Aorta (tissue), 5 donors: ENCODE measurements at regions not wholly inside any gene's neighbourhood (a gene's known extent, or its start where the extent isn't known, plus 50 kb on each side); places are given as distances from the start of the nearest gene placed in this dataset.

Experiments used
- ATAC-seq: fragments of 200-7000 bp; cut with Tn5 transposase; one replicate; pipeline ENCODE4 v1.9.1; 2022; ENCODE audit warnings: moderate library complexity; ENCODE audit not compliant: low FRiP score
- DNase-seq, 2 donors: peaks; one replicate each; pipeline ENCODE4 v3.0.0-alpha.2; 2020
- H3K27ac ChIP-seq, 2 donors: one replicate each; pipeline ENCODE4 v1.5.1; 2013; ENCODE audit warnings: low read length in 2 of 2, mild to moderate bottlenecking in 2 of 2, moderate library complexity in 2 of 2, control low read depth in 1 of 2, inconsistent platforms in 1 of 2, low read depth in 1 of 2
- H3K27me3 ChIP-seq, 2 donors: one replicate each; pipeline ENCODE4 v1.6.1; 2013; ENCODE audit warnings: control low read depth in 1 of 2, low read length in 1 of 2, mild to moderate bottlenecking in 1 of 2, moderate library complexity in 1 of 2; ENCODE audit not compliant: insufficient read depth in 2 of 2, control insufficient read depth in 1 of 2
- H3K36me3 ChIP-seq, 2 donors: one replicate each; pipeline ENCODE4 v1.6.1; 2013; ENCODE audit warnings: control low read depth in 1 of 2, low read length in 1 of 2, mild to moderate bottlenecking in 1 of 2; ENCODE audit not compliant: insufficient read depth in 2 of 2, control insufficient read depth in 1 of 2
- H3K4me1 ChIP-seq, 2 donors: one replicate each; pipeline ENCODE4 v1.6.1; 2013; ENCODE audit warnings: low read length in 2 of 2, control low read depth in 1 of 2, mild to moderate bottlenecking in 1 of 2, moderate library complexity in 1 of 2; ENCODE audit not compliant: insufficient read depth in 2 of 2, control insufficient read depth in 1 of 2
- H3K4me3 ChIP-seq, 2 donors: one replicate each; pipeline ENCODE4 v1.5.1; 2013; ENCODE audit warnings: low read length in 2 of 2, control low read depth in 1 of 2, mild to moderate bottlenecking in 1 of 2
- H3K9me3 ChIP-seq: one replicate; pipeline ENCODE4 v1.6.1; 2013; ENCODE audit warnings: mild to moderate bottlenecking, low read length; ENCODE audit not compliant: control insufficient read depth
- WGBS, 2 donors: extraction: QIAGEN DNeasy Blood & Tissue Kit; methylation state at CpG; one replicate each; pipeline ENCODE4 v1.1.7; 2013; 5-methylcytosine and 5-hydroxymethylcytosine counted together
- intact Hi-C, 2 donors: fragments of 100-400 bp; cut with DNase I; formaldehyde crosslinking; loops; one replicate each; pipeline versions ENCODE4 v1.14.2 to v1.15.0; 2022
- donor health status: healthy with polysubstance abuse.
- donor health status: Bipolar disorder and iron deficiency.
- donor health status: DM: no; HTN: no; CAD: no.
- donor health status: DM: no; HTN: no; CAD: no.
- donor health status: DM: yes; HTN: yes; CAD: no.

DNA sequence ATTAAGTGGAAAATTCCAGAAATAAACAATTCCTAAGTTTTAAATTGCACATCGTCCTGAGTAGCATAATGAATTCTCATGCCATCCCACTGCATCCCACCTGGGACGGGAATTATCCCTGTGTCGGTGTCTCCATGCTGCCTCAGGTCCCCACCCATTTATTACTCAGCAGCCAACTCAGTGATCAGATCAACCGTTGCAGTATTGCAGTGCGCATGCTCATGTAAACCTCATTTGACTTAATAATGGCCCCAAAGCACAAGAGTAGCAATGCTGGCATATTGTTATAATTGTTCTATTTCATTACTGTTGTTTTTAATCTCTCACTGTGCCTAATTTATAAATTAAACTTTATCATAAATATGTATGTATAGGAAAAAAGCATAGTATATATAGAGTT lies 214.4 kb downstream of the METTL4 start:
- no peaks in the 10 kb centered on the region for H3K9me3 ChIP-seq
- no peaks in the 10 kb centered on the region for H3K4me1 ChIP-seq
- WGBS, 2 donors: 85 to 89% methylated on average over 5 of the region's 5 CpGs
- no peak overlapping the region for H3K4me3 ChIP-seq
- no peak for DNase-seq
- intact Hi-C loops: no loop called here
- no peaks in the 10 kb centered on the region for H3K36me3 ChIP-seq
- H3K27ac ChIP-seq: no peak overlapping the region
- ATAC-seq: no peak
- H3K27me3 ChIP-seq: no peaks in the 10 kb centered on the region

DNA sequence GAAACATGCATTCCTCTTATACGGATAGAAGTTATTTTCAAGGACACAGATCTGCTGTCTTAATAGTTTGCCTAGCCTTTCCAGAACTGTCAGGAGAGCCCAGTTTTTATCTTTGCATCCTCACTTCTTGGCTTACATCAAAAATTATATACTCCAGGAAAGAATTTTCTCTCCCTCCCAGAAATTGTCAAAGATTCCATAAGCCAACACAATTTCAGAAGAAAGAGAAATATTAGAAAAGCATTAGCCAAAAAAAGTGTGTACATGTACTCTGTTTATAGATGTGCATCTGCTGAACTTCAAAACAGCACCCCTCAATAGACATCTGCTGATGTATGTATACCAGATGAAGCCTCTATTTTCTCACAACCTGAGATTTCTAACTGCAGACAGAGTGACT lies 210.4 kb downstream of the METTL4 start:
- no peaks in the 10 kb centered on the region for H3K36me3 ChIP-seq

DNA sequence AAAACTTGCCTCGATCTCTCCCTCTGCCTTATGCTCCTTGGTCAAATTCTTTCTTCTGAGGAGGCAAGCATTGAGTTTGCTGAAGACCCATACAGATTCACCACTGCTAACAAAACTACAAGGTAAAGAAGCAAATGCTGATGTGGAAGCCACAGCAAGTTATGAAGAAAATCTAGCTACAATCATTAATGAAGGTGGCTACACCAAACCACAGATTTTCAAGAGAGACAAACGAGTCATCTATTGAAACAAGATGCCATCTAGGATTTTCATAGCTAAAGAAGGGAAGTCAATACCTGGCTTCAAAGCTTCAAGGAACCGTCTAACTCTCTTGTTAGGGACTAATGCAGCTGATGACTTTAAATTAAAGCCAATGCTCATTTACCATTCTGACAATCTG lies 203.2 kb downstream of the METTL4 start:
- ATAC-seq (no peak), DNase-seq (no peak)
- Histone ChIP-seq H3K4me1 (no peaks in the 10 kb centered on the region), H3K9me3 (no peaks in the 10 kb centered on the region), H3K27ac (no peak overlapping the region), H3K36me3 (no peaks in the 10 kb centered on the region), H3K27me3 (no peaks in the 10 kb centered on the region), H3K4me3 (no peak overlapping the region)
- intact Hi-C loops: no loop called here
- 65 to 69% methylated on average over 3 of the region's 3 CpGs for WGBS, 2 donors

More for the DNA sequence above, 210.4 kb downstream of the METTL4 start:
- no peak for DNase-seq
- no peaks in the 10 kb centered on the region for H3K27me3 ChIP-seq
- no peak overlapping the region for H3K4me3 ChIP-seq
- intact Hi-C loops: no loop called here
- WGBS, 2 donors: 44 to 46% methylated on average over 1 of the region's 1 CpG
- H3K27ac ChIP-seq: no peak overlapping the region
- H3K9me3 ChIP-seq: no peaks in the 10 kb centered on the region
- no peak for ATAC-seq
- no peaks in the 10 kb centered on the region for H3K4me1 ChIP-seq

DNA sequence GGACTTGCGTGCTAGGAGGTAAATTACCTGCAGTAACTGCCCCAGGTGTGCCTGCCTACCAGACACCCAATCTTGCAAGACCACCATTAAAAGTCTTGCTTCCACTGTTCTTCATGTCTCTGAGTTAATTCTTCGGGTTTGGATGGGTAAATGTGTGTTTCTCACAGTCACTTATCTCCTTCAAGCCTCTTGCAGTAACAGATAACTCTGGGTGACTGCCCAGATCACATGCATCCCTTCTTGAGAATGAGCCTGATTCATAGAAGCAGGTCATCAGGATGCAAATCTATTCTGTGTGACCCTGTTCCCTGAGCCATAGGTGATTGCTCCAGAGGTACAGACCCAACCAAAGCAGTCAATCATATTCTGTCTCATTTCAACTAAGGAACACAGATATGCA lies 194.6 kb downstream of the METTL4 start:
- H3K4me1 ChIP-seq: no peaks in the 10 kb centered on the region
- H3K36me3 ChIP-seq: no peaks in the 10 kb centered on the region
- H3K27me3 ChIP-seq: no peaks in the 10 kb centered on the region
- no peak overlapping the region for H3K4me3 ChIP-seq
- no peak for DNase-seq
- ATAC-seq: no peak
- H3K27ac ChIP-seq: no peak overlapping the region
- WGBS, 2 donors: 68 to 71% methylated on average over 2 of the region's 2 CpGs
- peaks cover 2% of the 10 kb centered on the region for H3K9me3 ChIP-seq
- intact Hi-C loops: no loop called here

DNA sequence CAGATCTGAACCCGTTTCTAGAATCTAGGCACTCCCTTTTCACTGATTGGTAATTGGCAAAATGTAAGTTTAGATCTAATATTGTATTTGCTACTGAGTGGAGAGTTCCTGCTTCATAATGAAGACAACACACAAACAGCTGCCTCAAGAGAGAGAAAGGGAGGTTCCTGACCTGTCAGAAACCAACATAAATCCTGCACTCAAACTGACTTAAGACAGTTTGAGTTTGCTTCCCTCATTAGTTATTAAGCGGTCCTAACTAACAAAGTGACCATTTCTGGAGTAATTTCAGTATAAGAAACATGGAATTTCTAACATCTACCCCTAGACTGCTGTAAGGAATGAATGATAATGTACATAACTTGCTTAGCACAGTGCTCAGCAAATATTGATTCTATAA lies 191.2 kb downstream of the METTL4 start:
- 56 to 63% methylated on average over 2 of the region's 2 CpGs for WGBS, 2 donors
- ATAC-seq (no peak), DNase-seq (no peak)
- Histone ChIP-seq H3K36me3 (no peaks in the 10 kb centered on the region), H3K4me1 (no peaks in the 10 kb centered on the region), H3K27me3 (no peaks in the 10 kb centered on the region), H3K9me3 (peaks cover 2% of the 10 kb centered on the region), H3K4me3 (no peak overlapping the region), H3K27ac (no peak overlapping the region)
- intact Hi-C loops: no loop called here

DNA sequence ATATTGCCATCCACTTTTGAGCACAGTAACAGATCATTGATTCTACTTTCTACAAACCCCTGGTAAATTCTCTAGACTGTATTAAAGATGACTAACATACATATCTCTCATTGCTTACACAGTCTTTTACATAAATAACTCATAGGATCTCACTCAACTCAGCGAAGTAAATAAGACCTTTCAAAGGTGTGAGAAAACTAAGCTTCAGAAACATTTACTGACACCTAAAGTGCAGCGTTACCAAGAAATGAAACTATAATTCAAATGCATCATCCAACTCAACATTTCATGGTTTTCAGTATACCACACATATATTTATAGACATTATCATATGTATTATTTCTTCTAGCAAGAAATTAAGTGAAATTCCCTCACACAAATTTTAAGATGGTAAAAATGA lies 189.8 kb downstream of the METTL4 start:
- no peak for ATAC-seq
- Histone ChIP-seq H3K4me3 (no peak overlapping the region), H3K27ac (no peak overlapping the region), H3K27me3 (no peaks in the 10 kb centered on the region), H3K9me3 (peaks cover 2% of the 10 kb centered on the region), H3K4me1 (no peaks in the 10 kb centered on the region), H3K36me3 (no peaks in the 10 kb centered on the region)
- 81 to 86% methylated on average over 2 of the region's 2 CpGs for WGBS, 2 donors
- DNase-seq: no peak
- intact Hi-C loops: no loop called here

DNA sequence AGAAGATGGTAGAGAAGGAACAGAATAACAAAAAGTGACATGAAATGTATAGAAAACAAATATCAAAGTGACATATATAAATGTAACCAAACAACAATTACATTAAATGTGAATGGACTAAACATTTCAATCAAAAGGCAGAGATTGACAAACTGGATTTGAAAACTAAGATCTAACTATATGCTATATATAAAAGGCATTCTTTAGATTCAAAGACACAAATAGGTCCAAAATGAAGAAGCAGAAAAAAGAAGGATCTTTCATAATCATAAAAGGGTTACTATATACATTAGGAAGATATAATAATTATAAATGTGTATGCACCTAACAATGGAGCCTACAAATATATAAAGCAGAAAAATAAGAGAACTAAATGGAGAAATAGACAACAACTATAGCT lies 183.7 kb downstream of the METTL4 start:
- ATAC-seq (no peak), DNase-seq (no peak)
- intact Hi-C loops: no loop called here
- Histone ChIP-seq H3K9me3 (no peaks in the 10 kb centered on the region), H3K4me3 (no peak overlapping the region), H3K27ac (no peak overlapping the region), H3K27me3 (no peaks in the 10 kb centered on the region), H3K36me3 (no peaks in the 10 kb centered on the region), H3K4me1 (no peaks in the 10 kb centered on the region)

DNA sequence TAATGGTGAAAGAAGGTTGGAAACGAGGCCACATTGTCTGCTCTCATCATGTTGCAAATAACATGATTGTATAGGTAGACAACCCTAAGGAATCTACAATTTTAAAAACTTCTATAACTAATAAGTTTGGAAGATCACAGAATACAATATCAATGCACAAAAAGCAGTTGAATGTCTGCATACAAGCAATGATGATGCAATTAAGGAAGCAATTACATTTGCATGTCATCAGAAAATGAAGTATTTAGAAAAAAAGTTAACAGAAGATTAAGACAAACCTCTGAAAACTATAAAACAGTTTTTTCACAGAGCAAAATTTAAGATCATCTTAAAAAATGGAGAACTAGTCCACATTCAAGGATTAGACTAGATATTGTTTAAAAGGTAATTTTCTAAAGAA lies 181.1 kb downstream of the METTL4 start:
- no peak overlapping the region for H3K27ac ChIP-seq
- no peak for ATAC-seq
- whole genome bisulfite sequencing, 2 donors: 30 to 34% methylated on average over 1 of the region's 1 CpG

DNA sequence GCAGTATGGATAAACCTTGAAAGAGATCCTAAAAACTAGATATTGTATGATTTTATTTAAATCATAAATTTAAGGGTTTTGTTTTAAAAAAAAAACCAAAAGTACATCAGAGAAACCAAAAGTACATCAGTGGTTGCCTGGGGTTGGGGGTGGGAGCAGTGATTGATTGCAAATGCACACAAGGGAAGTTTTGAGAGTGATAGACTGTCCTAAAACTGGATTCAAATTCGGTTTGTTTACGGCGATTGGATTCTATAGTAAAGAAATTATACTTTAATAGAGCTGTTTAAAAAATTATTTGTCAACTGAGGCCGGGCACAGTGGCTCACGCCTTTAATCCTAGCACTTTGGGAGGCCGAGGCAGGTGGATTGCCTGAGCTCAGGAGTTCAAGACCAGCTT lies 179.8 kb downstream of the METTL4 start:
- H3K27me3 ChIP-seq: no peaks in the 10 kb centered on the region
- no peaks in the 10 kb centered on the region for H3K36me3 ChIP-seq
- intact Hi-C loops: no loop called here
- no peak for DNase-seq
- no peaks in the 10 kb centered on the region for H3K4me1 ChIP-seq
- 74 to 82% methylated on average over 6 of the region's 6 CpGs for WGBS, 2 donors
- H3K4me3 ChIP-seq: no peak overlapping the region
- no peak for ATAC-seq
- no peaks in the 10 kb centered on the region for H3K9me3 ChIP-seq
- H3K27ac ChIP-seq: no peak overlapping the region

More for the DNA sequence above, 181.1 kb downstream of the METTL4 start:
- DNase-seq: no peak
- H3K9me3 ChIP-seq: no peaks in the 10 kb centered on the region
- H3K4me1 ChIP-seq: no peaks in the 10 kb centered on the region
- no peaks in the 10 kb centered on the region for H3K36me3 ChIP-seq
- intact Hi-C loops: no loop called here
- no peak overlapping the region for H3K4me3 ChIP-seq
- H3K27me3 ChIP-seq: no peaks in the 10 kb centered on the region
